Endothelial cell of umbilical vein (primary cell): ENCODE measurements at regions not wholly inside any gene's neighbourhood (a gene's known extent, or its start where the extent isn't known, plus 50 kb on each side); places are given as distances from the start of the nearest gene placed in this dataset.

Experiments
- EZH2 ChIP-seq: IDR thresholded peaks from 2 replicates; pipeline ENCODE4 v1.6.1; 2012; ENCODE audit warnings: borderline replicate concordance, low read depth, mild to moderate bottlenecking, moderate library complexity, low read length, inconsistent platforms; ENCODE audit not compliant: severe bottlenecking
- JUN ChIP-seq: IDR thresholded peaks from 2 replicates; pipeline ENCODE4 v1.6.1; 2011; ENCODE audit warnings: borderline replicate concordance, low read depth; ENCODE audit not compliant: insufficient read length, insufficient read depth
- POLR2A ChIP-seq: IDR thresholded peaks from 2 replicates; pipeline ENCODE4 v1.6.1; 2012; ENCODE audit warnings: low read depth, mild to moderate bottlenecking, control low read depth, low read length
- POLR2AphosphoS5 ChIP-seq: IDR thresholded peaks from 2 replicates; pipeline ENCODE4 v1.6.1; 2012; ENCODE audit warnings: low read depth, mild to moderate bottlenecking, control low read depth, low read length, moderate library complexity; ENCODE audit not compliant: insufficient read depth
- TF ChIP-seq, protein P1 (sequence below), 2 donors: IDR thresholded peaks; 1 replicate in 1 of 2; 2 replicates in 1 of 2; pipeline ENCODE4 v1.5.1; 2011; ENCODE audit warnings: low read length in 2 of 2, mild to moderate bottlenecking in 2 of 2, moderate library complexity in 2 of 2, control low read depth in 1 of 2, inconsistent platforms in 1 of 2, low read depth in 1 of 2; ENCODE audit not compliant: insufficient read depth in 1 of 2; ENCODE audit errors: extremely low read depth in 1 of 2
- TF ChIP-seq, protein P2 (sequence below): IDR thresholded peaks from 2 replicates; pipeline ENCODE4 v1.6.1; 2011; ENCODE audit not compliant: insufficient read depth, insufficient read length

DNA sequence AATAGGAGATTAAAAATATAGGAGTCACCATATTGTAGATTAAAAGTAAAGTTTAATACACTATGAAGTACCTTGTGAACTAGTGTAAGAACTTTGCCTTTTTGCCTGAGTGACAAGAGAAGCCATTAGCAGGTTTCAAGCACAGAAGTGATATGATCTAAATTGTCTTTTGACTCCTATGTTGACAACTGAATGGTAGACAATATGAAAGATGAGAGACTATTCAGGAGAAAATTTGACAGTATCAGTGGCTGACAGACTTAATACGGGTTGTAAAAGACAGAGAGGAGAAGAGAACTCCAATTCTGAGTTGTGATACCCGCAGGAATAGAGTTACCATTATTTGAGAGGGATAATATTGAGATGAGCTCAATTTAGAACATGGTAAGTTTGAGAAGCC lies 1259.8 kb downstream of the PCDH7 start:
- TF ChIP-seq, protein P1, sequence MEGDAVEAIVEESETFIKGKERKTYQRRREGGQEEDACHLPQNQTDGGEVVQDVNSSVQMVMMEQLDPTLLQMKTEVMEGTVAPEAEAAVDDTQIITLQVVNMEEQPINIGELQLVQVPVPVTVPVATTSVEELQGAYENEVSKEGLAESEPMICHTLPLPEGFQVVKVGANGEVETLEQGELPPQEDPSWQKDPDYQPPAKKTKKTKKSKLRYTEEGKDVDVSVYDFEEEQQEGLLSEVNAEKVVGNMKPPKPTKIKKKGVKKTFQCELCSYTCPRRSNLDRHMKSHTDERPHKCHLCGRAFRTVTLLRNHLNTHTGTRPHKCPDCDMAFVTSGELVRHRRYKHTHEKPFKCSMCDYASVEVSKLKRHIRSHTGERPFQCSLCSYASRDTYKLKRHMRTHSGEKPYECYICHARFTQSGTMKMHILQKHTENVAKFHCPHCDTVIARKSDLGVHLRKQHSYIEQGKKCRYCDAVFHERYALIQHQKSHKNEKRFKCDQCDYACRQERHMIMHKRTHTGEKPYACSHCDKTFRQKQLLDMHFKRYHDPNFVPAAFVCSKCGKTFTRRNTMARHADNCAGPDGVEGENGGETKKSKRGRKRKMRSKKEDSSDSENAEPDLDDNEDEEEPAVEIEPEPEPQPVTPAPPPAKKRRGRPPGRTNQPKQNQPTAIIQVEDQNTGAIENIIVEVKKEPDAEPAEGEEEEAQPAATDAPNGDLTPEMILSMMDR (IDR thresholded peaks at IDR 0.05; ENCODE audit: extremely low read depth in 1 of 2, insufficient read depth in 1 of 2, low read depth in 1 of 2, low read length in 2 of 2) = no peak
- TF ChIP-seq JUN (no peak), EZH2 (no peak), POLR2A (no peak), POLR2AphosphoS5 (no peak)
- TF ChIP-seq, protein P2, sequence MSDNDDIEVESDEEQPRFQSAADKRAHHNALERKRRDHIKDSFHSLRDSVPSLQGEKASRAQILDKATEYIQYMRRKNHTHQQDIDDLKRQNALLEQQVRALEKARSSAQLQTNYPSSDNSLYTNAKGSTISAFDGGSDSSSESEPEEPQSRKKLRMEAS = no peak
